ENCODE measurements at regions not wholly inside any gene's neighbourhood (a gene's known extent, or its start where the extent isn't known, plus 50 kb on each side); places are given as distances from the start of the nearest gene placed in this dataset.
"Not testable (repeated sequence)": the region's sequence is repeated elsewhere in the genome, so short reads cannot be mapped to it uniquely, and the experiment has no call there.

DNA sequence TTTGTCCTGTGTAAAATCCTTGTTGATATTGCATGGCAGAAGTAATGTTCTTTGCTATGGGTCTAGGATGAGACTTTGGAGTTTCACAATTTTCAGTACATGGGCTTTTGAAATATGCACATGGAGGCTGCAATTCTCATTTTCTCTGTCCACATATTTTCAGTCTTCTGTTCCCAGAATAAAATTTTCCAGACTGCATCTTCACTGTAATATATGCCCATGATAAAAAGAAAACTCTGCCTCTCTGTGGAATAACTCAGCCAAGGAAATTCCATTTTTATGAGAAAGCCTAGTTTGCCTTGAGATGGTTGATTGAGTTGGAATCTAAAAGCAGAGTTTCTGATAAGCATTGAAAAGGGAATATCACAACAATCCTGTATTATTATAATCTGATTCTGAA, 601.4 kb upstream of the AADAT start:
- Histone ChIP-seq H3K4me3 (no peak overlapping the region), H3K4me1 (no peaks in the 10 kb centered on the region), H3K27ac (no peak overlapping the region), H3K9me3 (no peaks in the 10 kb centered on the region), H3K27me3 (no peaks in the 10 kb centered on the region), H3K36me3 (no peaks in the 10 kb centered on the region)
- TF ChIP-seq, protein P1, sequence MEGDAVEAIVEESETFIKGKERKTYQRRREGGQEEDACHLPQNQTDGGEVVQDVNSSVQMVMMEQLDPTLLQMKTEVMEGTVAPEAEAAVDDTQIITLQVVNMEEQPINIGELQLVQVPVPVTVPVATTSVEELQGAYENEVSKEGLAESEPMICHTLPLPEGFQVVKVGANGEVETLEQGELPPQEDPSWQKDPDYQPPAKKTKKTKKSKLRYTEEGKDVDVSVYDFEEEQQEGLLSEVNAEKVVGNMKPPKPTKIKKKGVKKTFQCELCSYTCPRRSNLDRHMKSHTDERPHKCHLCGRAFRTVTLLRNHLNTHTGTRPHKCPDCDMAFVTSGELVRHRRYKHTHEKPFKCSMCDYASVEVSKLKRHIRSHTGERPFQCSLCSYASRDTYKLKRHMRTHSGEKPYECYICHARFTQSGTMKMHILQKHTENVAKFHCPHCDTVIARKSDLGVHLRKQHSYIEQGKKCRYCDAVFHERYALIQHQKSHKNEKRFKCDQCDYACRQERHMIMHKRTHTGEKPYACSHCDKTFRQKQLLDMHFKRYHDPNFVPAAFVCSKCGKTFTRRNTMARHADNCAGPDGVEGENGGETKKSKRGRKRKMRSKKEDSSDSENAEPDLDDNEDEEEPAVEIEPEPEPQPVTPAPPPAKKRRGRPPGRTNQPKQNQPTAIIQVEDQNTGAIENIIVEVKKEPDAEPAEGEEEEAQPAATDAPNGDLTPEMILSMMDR (IDR thresholded peaks at IDR 0.05) = no peak
- DNase-seq (no peak), ATAC-seq (no peak)
- intact Hi-C loops (cut with DNase I) = no loop called here

DNA sequence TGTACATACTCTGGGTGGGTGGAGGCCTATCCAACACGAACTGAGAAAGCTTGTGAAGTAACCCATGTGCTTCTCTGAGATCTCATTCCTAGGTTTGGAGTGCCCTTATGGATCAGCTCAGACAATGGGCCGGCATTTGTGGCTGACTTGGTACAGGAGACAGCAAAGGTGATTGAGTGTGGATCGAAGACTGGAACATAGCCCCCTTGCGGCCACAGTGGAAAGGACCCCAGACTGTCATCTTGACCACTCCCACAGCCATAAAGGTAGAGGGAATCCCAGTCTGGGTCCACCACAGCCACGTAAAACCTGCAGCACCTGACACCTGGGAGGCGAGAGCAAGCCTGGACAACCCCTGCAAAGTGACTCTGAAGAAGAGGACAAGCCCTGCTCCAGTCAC, 598.0 kb upstream of the AADAT start:
- H3K4me3 ChIP-seq = no peak overlapping the region
- ATAC-seq = no peak
- H3K9me3 ChIP-seq = no peaks in the 10 kb centered on the region
- H3K36me3 ChIP-seq = no peaks in the 10 kb centered on the region
- no peaks in the 10 kb centered on the region for H3K27me3 ChIP-seq
- no peaks in the 10 kb centered on the region for H3K4me1 ChIP-seq
- DNase-seq = no peak
- TF ChIP-seq, protein P1 (IDR thresholded peaks at IDR 0.05) = no peak
- intact Hi-C loops (cut with DNase I) = no loop called here
- no peak overlapping the region for H3K27ac ChIP-seq

DNA sequence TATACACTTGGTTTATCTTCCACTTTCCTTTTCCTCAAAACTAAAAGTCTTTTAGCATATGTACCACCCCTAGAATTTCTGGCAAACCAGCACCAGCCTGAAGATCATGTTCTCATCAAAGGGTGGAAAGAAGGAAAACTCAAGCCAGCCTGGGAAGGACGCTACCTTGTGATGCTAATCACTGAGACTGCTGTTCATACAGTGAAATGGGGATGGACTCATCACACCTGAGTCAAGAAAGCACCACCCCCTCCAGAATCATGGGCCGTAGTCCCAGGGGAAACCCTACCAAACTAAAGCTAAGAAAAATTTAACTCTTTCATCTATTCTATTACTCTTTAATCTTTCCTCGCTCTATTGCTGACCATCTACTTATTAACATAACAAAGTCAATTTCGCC, 595.9 kb upstream of the AADAT start:
- intact Hi-C loops (cut with DNase I); H3K27ac ChIP-seq; DNase-seq; H3K9me3 ChIP-seq; H3K4me1 ChIP-seq; H3K4me3 ChIP-seq; H3K27me3 ChIP-seq; ATAC-seq; H3K36me3 ChIP-seq: not testable (repeated sequence)

DNA sequence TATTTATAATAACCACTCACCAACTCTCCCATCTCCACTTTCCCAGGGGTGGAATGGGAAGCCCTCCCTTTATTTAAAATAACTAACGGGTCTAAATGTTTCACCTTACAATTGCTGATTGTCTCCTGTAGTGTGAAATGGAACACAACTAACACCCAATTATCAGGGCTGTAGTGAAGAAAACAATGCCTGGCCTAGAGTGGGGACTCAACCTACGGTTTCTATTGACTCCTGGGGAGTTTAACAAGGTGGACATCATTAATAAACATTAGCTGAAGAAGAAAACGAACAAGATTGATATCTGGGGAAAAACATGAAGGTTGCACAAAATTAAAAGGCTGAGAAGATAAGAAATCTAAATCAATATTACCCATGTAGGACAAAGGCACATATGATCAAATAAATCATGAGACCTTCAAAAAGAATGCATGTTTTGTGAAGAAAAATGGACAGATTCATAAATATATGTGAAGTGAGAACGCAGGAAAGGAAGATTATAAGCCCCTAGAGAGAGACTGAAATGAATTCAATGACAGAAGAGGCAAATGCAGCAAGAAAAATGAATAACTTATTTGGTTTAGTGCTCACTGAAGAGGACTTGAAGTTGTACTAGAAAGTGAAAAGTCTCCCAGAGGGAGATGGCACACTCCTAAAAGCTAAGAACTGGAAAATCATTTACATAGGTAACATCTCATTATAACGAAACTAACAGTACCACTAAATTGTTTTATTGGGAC, 593.0 kb upstream of the AADAT start:
- Histone ChIP-seq H3K27me3 (no peaks in the 10 kb centered on the region), H3K4me1 (no peaks in the 10 kb centered on the region), H3K9me3 (no peaks in the 10 kb centered on the region), H3K36me3 (no peaks in the 10 kb centered on the region), H3K4me3 (no peak overlapping the region), H3K27ac (no peak overlapping the region)
- TF ChIP-seq, protein P1 (IDR thresholded peaks at IDR 0.05) = no peak
- intact Hi-C loops (cut with DNase I) = no loop called here
- DNase-seq (no peak), ATAC-seq (no peak)

DNA sequence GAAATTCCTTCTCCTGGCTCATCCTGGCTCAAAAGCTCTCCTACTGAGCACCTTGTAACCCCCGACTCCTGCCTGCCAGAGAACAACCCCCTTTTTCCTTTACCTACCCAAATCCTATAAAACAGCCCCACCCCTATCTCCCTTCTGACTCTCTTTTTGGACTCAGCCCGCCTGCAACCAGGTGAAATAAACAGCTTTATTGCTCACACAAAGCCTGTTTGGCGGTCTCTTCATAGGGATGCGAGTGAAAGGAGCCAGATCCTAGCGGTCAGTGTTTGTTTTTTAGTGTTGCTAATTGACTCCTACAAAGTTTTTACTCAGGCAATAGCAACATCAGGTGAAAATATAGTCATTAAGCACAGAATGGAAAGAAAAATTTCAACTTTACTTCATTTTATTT, 592.3 kb upstream of the AADAT start:
- intact Hi-C loops (cut with DNase I); ATAC-seq: not testable (repeated sequence)

DNA sequence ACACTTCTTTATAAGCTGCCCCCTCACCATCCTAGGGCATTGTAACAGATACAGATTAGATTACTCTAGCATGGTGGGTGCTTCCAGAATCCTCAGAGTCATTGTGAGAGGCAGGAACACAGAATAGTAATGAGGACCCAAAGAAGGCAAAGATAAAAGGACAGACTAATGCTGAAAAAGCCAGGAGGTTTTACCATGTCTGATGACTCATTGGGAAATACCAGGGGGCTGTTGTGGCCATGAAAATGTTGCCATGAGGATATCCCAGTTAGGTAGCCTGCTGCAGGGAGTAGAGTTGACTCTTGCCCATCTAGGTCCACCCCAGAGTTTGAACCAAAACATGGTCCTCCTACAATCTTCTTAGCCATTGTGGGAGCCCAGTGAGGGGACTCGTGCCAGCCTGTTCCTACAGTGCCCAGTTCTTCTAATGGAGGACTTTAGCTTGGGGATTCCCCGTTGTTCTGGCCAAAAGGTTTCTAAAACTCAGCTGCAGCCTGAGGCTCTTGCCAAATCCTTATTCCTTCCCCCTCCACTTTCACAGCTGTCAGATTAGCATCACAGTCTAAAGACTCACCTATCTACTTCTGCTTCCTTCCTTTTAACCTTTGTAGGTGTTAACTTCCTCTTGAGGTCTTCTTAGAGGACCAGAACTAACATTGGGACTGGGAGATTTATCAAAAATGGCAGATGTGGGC, 586.0 kb upstream of the AADAT start:
- Histone ChIP-seq H3K27me3 (no peaks in the 10 kb centered on the region), H3K9me3 (no peaks in the 10 kb centered on the region), H3K36me3 (no peaks in the 10 kb centered on the region), H3K4me3 (no peak overlapping the region), H3K27ac (no peak overlapping the region), H3K4me1 (no peaks in the 10 kb centered on the region)
- TF ChIP-seq, protein P1 (IDR thresholded peaks at IDR 0.05) = no peak
- ATAC-seq (no peak), DNase-seq (no peak)
- intact Hi-C loops (cut with DNase I) = no loop called here

More for the DNA sequence above, 592.3 kb upstream of the AADAT start:
- H3K9me3 ChIP-seq, DNase-seq, H3K27ac ChIP-seq, H3K36me3 ChIP-seq, H3K4me1 ChIP-seq, H3K4me3 ChIP-seq, H3K27me3 ChIP-seq: not testable (repeated sequence)
